GM19324 (cell line): ENCODE measurements at regions not wholly inside any gene's neighbourhood (a gene's known extent, or its start where the extent isn't known, plus 50 kb on each side); places are given as distances from the start of the nearest gene placed in this dataset.
"Not testable (repeated sequence)": the region's sequence is repeated elsewhere in the genome, so short reads cannot be mapped to it uniquely, and the experiment has no call there.

Experiments
- ATAC-seq: cut with Tn5 transposase; IDR thresholded peaks from one replicate; pipeline ENCODE4 v1.9.1; 2021; ENCODE audit warnings: mild to moderate bottlenecking, moderate library complexity; ENCODE audit not compliant: unreplicated experiment, low FRiP score

GRCh38 chr12:46578190-46578982, 205.8 kb upstream of the SLC38A2 start:
- ATAC-seq, result no peak

DNA sequence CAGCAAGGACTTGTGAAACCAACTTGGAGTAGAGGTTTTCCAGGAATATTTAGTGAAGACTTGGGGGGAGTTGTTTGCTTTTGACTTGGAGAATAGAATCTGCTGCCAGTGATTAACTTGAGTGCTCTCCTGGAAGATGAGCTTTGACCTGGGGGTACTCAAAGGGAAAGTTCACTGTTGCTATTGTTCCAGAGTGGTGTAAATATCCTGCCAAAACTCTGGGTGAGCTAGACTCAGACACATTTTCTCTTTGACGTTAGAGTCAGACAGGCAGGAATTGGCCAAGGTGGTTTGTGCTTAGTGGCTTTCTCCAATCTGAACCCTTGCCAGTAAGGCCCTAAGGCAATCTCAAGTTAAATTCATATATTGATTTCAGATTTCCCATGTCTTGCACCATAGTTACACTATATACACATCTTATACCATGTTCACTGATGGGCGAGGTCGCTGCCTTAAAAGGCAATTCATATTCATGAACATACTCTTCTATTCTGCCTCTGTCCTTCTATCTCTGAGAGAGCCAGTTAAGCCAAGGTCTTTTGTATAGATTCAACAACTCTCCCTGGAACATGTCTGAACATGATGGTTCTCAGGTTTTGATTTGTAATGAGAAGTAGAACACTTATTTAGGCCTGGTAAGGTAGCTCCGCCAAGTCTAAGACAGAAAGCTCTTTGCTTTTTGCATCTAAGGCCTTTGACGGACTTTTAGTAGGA, 204.6 kb upstream of the SLC38A2 start:
- no peak for ATAC-seq

DNA sequence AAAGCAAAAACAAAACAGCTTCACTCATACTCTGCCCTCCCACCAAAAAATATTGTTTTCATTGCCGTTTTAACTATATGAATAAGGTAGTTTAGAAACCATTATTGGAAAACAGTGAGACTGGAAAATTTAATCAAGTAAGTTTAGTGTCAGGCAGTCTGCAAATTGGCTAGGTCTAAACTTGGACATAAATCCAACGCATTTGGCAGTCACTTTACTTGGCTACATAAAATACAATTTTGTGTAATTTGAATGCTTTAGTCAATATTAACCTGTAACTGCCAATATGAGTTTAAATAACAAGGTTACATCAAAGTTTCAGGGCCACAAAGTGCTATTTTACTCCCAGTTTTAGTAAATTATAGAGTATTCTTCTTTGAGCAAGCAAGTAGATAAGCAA, 202.3 kb upstream of the SLC38A2 start:
- no peak for ATAC-seq

DNA sequence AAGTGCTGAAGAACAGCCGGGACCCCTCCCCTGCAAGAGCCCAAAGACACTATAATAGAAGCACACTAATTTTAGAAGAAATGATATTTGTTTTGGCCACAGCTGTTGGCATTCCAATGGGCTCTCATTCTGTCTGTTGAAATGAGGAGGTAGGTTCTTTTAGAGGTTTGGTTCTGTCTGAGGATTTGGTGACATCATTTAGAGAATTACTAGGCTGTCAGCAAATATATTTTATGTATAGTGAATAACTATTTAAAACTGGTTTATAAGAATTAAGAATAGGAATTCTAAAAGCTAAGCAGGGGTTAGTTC, 200.7 kb upstream of the SLC38A2 start:
- ATAC-seq, result no peak

GRCh38 chr12:46572644-46573346, 200.2 kb upstream of the SLC38A2 start:
- no peak for ATAC-seq

- no peak for ATAC-seq
Observed at GRCh38 chr12:46571608-46572007, 199.0 kb upstream of the SLC38A2 start.

- no peak for ATAC-seq
Observed at GRCh38 chr12:46569826-46570439, 197.4 kb upstream of the SLC38A2 start.

DNA sequence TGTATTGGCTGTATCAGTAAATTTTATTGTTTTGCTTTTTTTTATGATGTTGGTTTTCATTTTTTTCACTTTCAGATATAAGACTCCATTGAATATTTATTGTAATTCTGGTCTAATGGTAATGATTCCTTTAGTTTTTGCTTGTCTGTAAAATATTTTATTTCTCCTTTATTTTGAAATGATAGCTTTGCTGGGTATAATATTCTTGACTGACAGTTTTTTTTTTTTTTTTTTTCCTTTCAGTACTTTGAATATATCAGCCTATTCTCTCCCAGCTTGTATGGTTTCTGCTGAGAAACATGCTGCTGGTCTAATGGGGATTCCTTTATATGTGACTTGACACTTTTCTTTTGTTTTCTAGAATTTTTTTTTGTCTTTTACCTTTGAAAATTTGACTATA, 195.1 kb upstream of the SLC38A2 start:
- ATAC-seq, result no peak

- no peak for ATAC-seq
Observed at GRCh38 chr12:46562625-46563225, 190.2 kb upstream of the SLC38A2 start.

DNA sequence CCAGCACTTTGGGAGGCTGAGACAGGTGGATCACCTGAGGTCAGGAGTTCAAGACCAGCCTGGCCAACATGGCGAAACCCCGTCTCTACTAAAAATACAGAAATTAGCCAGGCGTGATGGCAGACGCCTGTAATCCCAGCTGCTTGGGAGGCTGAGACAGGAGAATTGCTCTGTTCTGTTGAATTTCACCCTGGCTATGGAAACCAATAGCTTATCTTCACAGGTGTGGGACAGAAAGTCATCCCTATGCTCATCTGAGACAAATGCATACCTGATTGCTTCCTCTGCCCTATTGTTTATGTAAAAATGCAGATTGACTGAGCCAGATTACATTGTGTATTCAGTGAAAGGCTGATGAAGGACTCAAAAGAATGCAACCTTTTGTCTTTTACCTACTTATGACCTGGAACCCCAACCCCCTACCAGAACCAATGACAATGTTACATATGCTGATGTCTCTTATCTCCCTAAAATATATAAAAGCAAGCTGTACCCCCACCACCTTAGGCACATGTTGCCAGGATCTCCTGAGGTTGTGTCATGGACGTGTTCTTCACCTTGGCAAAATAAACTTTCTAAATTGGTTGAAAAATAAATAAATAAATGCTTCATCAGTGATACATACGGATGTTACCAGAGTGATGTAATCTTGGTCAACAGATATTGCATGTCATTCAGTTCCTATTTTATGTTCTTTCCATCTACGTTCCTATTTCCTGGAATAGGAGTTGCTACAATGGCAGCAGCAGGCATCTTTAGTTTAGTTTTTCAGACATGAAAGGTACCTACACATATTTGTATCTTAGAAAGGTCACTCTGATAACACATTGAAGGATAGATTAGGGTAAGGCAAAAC, 189.4 kb upstream of the SLC38A2 start:
- ATAC-seq, result not testable (repeated sequence)

- no peak for ATAC-seq
Observed at GRCh38 chr12:46560874-46561273, 188.3 kb upstream of the SLC38A2 start.

DNA sequence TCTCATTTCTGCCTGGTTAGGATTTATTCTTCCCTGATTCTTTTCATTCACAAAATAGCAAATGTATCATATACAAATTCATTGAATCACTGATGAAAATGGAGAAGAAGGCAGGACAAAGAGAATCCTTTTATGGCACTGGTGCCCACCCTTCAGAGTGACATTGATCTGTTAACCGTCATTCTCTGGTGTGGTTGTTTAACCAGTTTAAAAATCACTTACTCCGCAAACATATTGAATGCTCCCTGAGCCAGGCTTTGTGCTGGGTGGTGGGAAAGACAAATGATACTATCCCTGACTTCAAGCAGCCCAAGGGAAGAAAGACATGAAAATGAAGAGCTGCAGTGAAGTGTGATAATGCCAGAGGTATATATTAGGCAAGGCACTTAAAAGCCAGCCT, 187.5 kb upstream of the SLC38A2 start:
- no peak for ATAC-seq

DNA sequence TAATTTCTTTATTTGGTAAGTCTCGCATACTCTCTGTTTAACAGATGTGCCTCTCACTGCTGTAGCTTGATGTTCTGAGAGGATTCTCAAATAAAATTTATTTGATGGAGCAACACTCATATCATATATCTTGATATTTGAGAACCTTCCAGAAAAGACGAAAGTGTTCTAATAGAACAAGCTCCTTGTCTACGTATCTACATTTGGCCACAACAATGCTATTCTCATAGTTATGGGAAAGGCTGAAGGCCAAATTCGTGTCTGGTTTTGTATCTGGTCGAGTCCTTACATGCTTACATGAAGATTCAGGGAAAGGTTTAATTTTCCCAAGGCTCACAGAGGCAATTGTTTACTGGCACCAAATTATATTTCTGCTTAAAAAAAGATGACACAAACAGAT, 186.7 kb upstream of the SLC38A2 start:
- no peak for ATAC-seq

- no peak for ATAC-seq
Observed at GRCh38 chr12:46558677-46559076, 186.1 kb upstream of the SLC38A2 start.

GRCh38 chr12:46557539-46558373, 185.2 kb upstream of the SLC38A2 start:
- no peak for ATAC-seq

DNA sequence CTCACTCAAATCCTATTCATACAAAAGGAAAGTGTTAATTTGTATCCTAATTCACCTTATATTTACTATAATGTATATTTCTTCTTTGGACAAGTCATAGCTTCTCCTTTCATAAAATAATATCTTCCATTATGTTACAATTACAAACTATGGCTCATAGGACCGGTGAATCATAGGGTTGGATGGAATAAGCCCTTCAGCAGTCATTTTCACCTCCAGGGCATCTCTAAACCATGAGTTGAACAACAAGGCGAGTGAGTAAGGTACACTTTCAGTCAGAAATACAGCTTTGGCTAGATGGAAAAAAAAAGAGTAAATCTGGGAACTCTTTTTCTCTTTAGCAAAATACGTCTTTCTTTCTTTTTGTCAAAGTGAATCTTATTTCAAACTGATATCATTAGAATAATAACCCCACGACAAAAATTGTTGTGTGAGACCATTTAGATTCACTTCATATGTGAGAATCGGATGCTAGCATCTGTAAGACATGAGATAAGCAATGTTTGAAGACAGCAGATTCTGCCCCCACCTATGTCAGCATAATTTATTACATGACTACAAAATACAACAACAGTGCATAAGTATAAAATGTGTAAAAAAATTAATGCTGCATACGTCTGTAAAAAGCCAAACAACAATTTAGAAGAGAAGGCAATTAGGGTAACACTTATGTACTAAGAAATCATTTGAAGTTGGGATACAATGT, 184.4 kb upstream of the SLC38A2 start:
- no peak for ATAC-seq

DNA sequence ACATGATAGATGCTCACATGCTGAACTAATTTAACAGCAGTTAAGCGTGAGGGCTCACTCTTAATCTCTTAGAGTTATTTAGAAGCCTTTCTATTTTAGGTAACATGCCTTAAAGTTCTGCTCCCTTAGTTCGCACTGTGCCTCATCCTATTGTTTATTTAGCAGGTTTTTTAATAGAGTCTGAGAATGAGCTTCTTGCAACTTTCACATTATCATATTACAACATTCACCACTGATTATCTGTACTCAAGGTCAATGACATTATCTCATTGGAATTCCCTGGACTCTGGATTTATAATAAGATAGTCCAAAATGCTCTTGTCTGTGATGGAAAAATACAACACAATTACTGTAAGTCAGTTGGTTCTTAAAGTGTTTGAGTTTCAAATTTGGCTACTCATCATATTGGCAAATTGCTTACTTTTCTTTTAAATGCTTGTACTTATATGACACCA, 183.6 kb upstream of the SLC38A2 start:
- no peak for ATAC-seq

GRCh38 chr12:46555406-46555852, 182.9 kb upstream of the SLC38A2 start:
- no peak for ATAC-seq
